ENCODE measurements at regions not wholly inside any gene's neighbourhood (a gene's known extent, or its start where the extent isn't known, plus 50 kb on each side); places are given as distances from the start of the nearest gene placed in this dataset.

GRCh38 chr15:61746589-61746988 is 313.7 kb downstream of the VPS13C start:
- no peak for DNase-seq (ENCODE audit: low read depth)
- TF ChIP-seq, protein P1, sequence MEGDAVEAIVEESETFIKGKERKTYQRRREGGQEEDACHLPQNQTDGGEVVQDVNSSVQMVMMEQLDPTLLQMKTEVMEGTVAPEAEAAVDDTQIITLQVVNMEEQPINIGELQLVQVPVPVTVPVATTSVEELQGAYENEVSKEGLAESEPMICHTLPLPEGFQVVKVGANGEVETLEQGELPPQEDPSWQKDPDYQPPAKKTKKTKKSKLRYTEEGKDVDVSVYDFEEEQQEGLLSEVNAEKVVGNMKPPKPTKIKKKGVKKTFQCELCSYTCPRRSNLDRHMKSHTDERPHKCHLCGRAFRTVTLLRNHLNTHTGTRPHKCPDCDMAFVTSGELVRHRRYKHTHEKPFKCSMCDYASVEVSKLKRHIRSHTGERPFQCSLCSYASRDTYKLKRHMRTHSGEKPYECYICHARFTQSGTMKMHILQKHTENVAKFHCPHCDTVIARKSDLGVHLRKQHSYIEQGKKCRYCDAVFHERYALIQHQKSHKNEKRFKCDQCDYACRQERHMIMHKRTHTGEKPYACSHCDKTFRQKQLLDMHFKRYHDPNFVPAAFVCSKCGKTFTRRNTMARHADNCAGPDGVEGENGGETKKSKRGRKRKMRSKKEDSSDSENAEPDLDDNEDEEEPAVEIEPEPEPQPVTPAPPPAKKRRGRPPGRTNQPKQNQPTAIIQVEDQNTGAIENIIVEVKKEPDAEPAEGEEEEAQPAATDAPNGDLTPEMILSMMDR (conservative IDR thresholded peaks at IDR 0.05; ENCODE audit: low read depth, low read length), result no peak
- H3K4me3 ChIP-seq (ENCODE audit: low read depth, low read length), result no peak overlapping the region

GRCh38 chr15:61743345-61743909 is 316.8 kb downstream of the VPS13C start:
- TF ChIP-seq, protein P1 (conservative IDR thresholded peaks at IDR 0.05; ENCODE audit: low read depth, low read length), result no peak
- H3K4me3 ChIP-seq (ENCODE audit: low read depth, low read length), result no peak overlapping the region
- DNase-seq (ENCODE audit: low read depth), result no peak

DNA sequence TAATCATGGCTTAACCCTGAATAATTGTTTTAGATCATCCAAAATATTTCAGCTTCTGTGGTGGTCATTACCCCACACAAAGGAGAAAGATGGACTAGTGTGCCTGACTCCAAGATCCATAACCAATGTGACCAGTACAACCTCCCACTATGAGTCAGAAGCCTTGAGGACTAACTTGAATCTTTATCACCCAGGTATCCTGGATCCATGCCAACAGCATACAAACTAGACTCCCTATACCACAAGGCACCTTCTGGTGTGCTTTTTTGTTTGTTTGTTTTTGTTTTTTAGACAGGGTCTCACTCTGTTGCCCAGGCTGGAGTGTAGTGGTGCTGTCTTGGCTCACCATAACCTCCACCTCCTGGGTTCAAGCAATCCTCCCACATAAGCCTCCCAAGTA is 317.7 kb downstream of the VPS13C start:
- DNase-seq (ENCODE audit: low read depth), result no peak
- H3K4me3 ChIP-seq (ENCODE audit: low read depth, low read length), result no peak overlapping the region
- TF ChIP-seq, protein P1 (conservative IDR thresholded peaks at IDR 0.05; ENCODE audit: low read depth, low read length), result no peak

DNA sequence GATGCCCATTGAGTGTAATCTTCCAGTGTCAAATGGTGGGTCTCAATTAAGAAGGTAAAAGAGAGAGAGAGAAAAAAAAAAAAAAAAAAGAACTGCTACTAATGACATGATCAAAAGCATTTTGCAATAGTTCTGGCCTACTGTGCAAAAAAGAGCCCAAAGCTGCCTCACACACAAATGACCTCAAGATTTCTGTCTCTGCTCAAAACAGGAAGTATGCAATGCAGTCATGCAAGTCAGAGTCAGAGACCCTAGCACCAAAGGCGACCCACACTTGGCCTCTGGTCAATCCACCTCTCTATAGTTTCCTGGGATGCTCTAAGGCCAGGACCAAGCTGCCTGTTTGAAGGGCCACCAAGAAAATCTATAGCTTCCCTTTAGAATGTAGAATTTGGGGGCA is 323.5 kb downstream of the VPS13C start:
- TF ChIP-seq, protein P1 (conservative IDR thresholded peaks at IDR 0.05; ENCODE audit: low read depth, low read length), result no peak
- peak; percentile 6 for DNase-seq (ENCODE audit: low read depth)
- no peak overlapping the region for H3K4me3 ChIP-seq (ENCODE audit: low read depth, low read length)

- no peak overlapping the region for H3K4me3 ChIP-seq (ENCODE audit: low read depth, low read length)
- TF ChIP-seq, protein P1 (conservative IDR thresholded peaks at IDR 0.05; ENCODE audit: low read depth, low read length), result no peak
- no peak for DNase-seq (ENCODE audit: low read depth)
Measured at GRCh38 chr15:61731099-61731498, 329.1 kb downstream of the VPS13C start.

DNA sequence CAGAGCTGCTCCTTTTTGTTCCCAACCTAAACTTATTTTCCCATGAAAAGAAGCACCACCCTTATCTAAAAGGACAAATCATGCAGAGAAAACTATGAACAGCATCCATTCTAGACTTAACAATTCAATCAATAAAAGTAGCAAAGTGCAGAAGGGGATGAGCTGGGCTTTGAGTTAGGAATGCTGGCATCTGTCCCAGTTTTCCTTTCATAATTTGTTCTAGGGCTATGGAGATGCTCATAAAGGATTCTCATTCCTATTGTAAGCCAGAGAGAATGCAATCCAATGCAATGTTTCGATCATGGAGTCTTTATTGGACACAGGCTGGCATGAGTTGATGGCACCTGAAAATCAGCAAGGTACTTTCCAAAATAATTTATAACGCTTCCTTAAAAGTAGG is 330.6 kb downstream of the VPS13C start:
- DNase-seq (ENCODE audit: low read depth), result no peak
- TF ChIP-seq, protein P1 (conservative IDR thresholded peaks at IDR 0.05; ENCODE audit: low read depth, low read length), result no peak
- H3K4me3 ChIP-seq (ENCODE audit: low read depth, low read length), result no peak overlapping the region

DNA sequence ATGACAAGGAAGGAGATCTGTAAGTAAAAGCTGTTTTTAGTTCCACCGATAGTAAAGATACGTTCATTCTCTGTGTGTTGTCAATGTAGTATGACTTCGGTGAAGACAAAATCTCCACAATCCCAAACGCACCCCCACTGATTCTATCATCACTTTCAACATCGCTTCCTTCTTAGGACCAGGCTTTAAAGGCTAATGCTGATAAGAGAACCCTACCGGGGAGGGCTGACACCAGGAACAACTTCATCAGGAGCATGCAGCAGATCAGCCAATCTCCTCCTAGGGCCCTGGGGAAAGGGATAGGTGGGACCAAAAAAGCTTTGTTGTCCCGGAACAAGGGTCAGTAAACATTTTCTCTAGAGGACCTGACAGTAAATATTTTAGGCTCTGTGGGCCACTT is 334.1 kb downstream of the VPS13C start:
- TF ChIP-seq, protein P1 (conservative IDR thresholded peaks at IDR 0.05; ENCODE audit: low read depth, low read length), result no peak
- no peak for DNase-seq (ENCODE audit: low read depth)

More for the DNA sequence above, 334.1 kb downstream of the VPS13C start:
- H3K4me3 ChIP-seq (ENCODE audit: low read depth, low read length), result no peak overlapping the region

All from choroid plexus epithelial cell (primary cell).